COLO668 (cell line): ENCODE measurements at regions not wholly inside any gene's neighbourhood (a gene's known extent, or its start where the extent isn't known, plus 50 kb on each side); places are given as distances from the start of the nearest gene placed in this dataset.
A peak's percentile ranks its signal among the peaks of the same experiment; 100 is the strongest.

Experiments used
- DNase-seq: peaks from one replicate; lab custom pipeline; 2025; ENCODE audit not compliant: unreplicated experiment; lab: John Stamatoyannopoulos, UW

- no peak for DNase-seq
Observed at GRCh38 chr15:62459875-62460274, 294.8 kb upstream of the C2CD4B start.

GRCh38 chr15:62462268-62462667, 297.2 kb upstream of the C2CD4B start:
- DNase-seq, result no peak

GRCh38 chr15:62462721-62463120, 297.6 kb upstream of the C2CD4B start:
- no peak for DNase-seq

DNA sequence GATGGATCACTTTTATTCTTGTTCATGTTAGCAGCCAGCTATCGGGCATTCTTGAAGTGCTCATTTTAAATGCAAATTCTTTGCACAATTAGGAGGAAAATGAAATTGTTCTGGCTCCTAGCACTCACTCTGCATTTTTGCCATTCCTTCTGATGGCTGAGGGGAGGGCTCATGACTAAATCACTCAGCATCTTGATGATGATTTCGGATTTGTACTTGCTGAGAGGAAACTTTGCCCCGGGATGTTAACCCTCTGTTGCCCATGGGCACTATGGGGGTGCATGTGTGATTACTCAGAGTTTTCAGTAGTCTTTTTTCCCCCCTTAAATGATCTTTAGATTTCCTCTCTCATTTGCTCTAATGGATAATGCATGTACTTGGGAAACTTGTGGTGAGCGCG, 299.6 kb upstream of the C2CD4B start:
- no peak for DNase-seq

DNA sequence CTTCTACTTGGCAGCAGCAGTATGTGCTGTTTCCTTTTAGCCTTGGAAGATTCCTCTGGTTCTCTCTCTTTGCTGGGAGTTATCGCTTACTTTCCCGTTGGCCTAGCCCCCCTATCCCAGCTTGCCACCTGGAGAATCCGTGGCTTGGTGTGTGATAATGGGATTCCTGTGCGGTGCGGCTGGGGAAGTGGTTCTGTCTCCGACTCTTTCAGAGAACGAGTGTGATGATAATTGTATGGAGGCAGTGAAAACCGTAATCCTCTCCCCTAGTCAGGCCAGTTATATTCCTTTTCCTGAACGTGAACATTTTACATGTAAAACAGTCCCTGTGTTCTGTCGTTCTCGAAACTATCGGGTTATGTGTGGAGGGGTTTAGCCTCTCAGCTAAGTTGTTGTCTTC, 300.1 kb upstream of the C2CD4B start:
- DNase-seq, result no peak

- no peak for DNase-seq
Observed at GRCh38 chr15:62469478-62469873, 304.4 kb upstream of the C2CD4B start.

DNA sequence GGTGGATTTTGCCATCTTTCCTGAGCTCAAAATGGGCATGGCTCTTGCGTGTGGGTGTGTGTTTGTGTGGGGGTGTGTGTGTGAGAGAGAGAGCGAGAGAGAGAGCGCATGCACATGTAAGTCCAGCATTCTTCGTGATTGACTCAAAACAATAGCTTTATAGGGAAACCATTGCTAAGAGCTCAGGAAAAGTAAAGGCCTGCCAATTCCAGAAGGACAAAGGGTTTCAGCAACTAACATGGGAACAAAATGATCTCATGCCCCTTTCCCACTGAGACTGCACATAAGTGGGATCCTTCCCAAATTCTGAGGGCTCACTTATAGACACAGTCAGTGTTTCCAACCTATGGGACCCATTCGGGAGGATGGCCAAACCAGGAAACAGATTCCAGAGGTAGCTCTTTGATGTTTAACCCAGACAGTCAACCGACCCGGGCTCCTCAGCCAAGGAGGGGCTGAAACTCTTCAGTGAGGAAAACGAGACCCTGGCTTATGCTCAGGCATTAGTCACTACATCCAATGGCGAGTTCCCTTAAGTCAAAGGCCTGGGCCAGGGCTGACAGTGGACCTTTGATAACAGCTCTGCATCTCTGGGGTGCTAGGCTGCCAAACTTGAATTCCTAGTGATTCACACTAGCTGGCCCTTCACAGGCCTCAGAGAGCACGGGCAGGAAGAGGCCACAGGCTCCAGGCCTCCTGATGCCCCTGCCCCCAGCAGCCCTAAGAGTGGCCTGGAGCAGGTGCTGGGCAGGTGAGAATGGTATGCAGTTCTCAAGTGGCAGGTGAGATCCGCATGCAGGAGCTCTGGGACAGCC, 305.0 kb upstream of the C2CD4B start:
- DNase-seq, result peak; percentile 72

DNA sequence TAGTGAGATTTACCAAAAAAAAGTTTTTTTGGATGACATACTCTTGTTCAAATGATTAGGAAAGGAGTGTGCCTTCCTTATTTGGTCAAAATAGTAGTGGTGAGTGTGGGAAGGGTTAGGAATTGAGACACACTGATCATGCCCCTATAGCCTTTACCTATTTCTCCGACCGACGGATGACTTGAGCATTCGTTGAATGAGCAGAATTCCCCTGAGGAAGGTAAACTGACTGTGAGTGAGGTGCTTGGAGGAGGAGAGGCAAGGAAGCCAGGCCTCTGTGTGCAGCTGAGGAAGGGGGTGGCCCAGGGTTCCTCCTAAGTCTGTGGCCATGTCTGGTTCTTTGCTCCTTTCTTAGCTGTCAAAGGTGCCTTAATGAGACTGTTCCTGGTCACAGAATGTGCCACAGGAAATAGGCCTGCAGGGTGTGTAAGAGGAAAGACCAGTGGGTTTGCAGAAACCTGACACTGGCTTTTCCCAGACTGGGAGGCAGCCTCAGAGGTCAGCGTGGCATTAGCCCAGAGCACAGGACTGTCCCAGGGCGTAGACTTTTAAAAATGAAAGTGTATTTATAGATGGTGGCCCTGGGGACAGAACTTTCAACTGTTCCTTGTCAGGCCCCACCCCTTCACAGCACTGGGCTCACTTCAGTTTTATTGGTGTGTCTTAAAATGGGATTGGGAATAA, 307.7 kb upstream of the C2CD4B start:
- peak; percentile 13 for DNase-seq

DNA sequence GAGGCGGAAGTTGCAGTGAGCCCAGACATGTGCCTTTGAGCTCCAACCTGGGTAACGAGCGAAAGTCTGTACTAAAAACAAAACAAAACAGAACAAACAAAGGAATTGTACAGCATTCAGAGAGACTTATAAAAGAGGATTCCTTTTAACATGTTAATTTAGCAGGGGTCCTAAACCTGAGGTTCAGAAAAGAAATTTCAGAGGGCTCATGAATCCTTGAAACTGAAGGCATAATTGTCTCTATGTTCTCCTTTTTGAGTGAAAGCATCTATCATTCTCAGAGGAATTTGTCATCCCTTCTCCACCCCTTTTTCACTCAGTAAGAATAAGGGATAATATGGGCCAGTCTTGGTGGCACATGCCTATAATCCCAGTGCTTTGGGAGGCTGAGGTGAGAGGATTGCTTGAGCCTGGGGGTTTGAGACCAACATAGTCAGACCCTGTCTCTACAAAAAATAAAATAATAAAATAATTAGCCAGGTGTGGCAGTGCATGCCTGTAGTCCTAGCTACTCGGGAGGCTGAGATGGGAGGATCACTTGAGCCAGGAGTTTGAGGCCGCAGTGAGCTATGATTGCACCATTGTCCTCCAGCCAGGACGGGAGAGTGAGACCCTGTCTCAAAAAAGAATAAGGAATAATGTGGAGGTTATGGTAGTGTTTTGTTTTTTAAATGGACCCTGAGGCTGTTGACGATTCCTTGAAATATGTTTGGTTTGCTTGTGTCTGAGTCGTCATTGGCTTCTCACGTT, 309.1 kb upstream of the C2CD4B start:
- DNase-seq, result no peak

DNA sequence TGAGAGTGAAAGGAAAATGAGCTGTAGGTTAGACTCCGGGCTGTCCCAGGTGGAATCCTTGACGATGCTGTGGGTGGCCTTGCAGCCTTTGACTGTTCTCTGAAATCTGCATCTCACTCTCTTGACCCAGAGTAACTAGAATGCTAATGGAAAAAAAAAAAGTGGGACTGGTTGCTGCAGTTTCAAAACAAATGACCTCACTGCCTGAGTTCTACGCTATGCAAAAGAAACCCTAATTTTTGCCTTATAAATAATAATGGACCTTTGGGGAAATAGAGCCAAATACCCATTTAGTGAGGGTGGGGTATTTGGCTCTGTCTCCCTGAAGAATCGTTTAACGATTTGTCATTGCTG, 309.7 kb upstream of the C2CD4B start:
- DNase-seq, result no peak

DNA sequence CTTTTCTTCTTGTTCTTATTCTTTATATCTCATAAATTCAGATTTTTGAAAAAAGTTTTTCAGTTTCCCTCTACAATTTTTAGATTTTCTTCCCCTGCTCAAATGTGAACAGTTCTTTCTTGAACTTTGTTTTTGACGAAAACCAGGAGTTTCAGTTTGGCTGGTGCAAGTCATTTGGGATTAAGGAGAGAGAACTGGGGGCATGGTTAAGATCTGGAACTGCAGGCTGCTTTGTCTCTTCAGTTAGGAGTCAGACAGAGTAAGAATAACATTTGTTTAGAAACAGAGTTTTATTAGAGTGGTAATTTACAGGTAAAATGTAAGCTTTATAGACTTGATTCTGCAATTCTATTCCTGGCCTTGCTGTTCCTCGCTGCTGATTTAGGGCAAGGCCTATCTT, 310.5 kb upstream of the C2CD4B start:
- DNase-seq, result no peak

DNA sequence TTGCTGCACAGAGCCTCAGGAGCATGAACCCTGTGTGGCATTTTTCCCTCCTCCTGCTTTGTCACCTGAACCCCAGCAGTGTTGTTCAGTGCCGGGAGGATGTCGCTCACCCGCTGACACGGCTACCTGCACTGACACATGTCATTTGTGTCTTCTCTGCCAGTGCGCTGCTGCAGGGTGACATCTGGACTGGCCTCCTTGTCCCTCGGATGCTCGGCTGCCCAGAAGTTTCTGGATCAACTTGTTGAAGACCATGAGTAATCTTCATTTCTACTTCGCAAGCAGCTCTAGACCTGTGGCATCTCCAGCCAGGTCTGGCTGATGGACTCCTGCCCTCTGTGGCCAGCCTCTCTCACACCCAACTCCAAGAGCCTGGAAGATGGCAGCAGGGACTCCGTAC, 311.1 kb upstream of the C2CD4B start:
- no peak for DNase-seq

DNA sequence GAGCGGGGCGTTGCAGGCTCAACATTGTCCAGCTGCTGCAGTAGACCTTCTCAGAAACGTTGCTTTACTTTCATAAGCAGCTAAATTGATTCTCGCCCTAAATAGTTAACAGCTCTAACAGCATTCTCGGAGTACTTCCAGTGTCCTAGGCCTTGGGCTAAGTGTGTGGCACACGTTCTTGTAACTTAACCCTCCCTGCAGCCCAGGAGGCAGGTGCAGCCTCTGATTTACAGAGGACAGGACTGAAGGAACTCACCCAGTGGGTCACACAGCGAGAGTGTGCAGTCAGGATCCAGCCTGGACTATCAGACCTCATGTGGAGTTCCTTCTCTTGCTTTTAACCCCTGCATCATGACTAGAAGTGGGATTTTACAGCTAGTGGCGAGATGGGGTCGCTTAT, 312.8 kb upstream of the C2CD4B start:
- DNase-seq, result no peak

- DNase-seq, result peak; percentile 12
Observed at GRCh38 chr15:62482785-62483429, 317.8 kb upstream of the C2CD4B start.

DNA sequence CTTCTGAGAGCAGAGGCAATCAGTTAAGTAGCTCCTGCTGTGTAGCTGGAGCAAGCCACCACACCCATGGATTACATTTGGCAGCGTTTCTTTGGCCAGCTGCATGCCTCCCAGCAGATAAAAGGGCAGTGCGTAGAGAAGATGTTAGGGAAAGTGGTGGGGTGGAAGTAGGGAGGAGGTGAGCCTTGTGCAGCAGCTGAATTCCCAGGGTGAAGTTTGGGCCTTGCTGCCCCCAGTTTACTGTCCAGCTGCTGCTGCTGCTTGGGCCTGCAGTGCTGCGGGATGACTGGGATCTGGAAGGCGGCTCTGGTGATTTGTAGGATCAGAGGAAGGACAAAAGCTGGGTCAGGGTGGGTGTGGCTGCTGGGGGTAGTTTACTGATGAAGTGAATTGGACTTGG, 318.7 kb upstream of the C2CD4B start:
- DNase-seq, result no peak

- no peak for DNase-seq
Observed at GRCh38 chr15:62485170-62485720, 320.2 kb upstream of the C2CD4B start.

- no peak for DNase-seq
Observed at GRCh38 chr15:62486041-62486440, 321.0 kb upstream of the C2CD4B start.

DNA sequence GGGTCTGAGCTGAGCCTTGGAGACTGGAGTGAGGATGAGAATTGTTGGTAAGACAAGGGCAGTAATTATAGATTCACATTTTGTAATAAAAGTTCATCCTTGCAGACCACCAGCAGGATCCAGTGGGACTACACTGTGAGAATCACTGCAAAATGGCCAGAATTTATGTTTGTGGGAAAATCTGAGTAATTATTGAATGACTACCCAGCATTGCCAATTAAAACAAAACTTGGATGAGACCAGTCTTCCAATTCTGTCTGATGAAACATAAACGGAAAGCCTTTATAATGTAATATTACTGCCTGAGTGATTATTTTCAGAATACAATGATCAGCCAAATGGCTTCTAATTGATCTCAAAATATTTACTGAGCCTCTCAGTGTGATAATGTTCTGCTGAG, 323.3 kb upstream of the C2CD4B start:
- no peak for DNase-seq

DNA sequence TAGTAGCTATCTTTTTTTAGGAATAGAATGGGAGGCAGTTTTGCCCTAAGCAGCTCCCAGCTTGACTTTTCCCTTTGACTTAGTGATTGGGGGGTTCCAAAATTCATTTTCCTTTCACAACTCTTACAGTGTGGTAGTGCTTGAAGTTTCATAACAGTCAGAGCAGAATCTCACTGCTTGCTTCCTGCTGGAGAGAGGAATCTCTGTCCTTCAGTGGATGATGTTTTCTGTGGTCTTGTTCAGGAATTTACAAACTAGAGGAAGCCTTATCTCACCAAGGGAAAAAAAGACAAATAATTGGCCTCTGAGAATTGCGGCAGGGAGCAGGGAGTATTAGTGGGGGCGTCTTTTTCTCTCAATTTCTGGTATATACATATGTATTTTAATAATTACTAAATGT, 326.6 kb upstream of the C2CD4B start:
- no peak for DNase-seq

GRCh38 chr15:62492900-62493299, 327.8 kb upstream of the C2CD4B start:
- no peak for DNase-seq

DNA sequence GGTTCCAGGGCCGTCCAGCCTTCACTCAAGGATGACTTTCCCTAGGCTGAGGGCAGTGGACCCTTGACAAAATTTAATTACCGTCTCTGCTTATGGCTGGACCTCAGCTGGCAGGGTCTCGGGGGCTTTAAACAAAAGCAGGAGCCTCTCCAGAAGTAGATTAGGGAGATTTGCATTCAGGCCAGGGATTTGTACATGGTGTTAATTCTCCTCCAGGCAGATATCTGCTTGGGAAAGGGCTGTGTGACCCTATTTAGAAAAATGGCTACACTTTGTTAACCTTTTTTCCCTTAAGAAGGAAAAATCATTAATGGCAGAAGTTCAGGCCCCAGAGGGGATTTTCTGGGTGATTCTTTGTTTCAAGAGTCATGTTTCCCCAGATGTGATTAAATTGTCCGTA, 329.1 kb upstream of the C2CD4B start:
- no peak for DNase-seq
